Gastrocnemius medialis (tissue), 4 donors: ENCODE measurements at regions not wholly inside any gene's neighbourhood (a gene's known extent, or its start where the extent isn't known, plus 50 kb on each side); places are given as distances from the start of the nearest gene placed in this dataset.

Experiments
- ATAC-seq, 2 donors: fragments of 150-250 bp; one replicate each; pipeline ENCODE4 v1.9.1; 2016
- DNase-seq, 2 donors: peaks; one replicate each; pipeline ENCODE4 v3.0.0-alpha.2; 2019
- H3K27ac ChIP-seq, 4 donors: fragments of 200-600 bp; sonication (generic); 1 replicate in 1 of 4; 2 replicates in 3 of 4; pipeline ENCODE4 v1.5.1; 2016 to 2018; ENCODE audit warnings: mild to moderate bottlenecking in 2 of 4, moderate library complexity in 1 of 4
- H3K27me3 ChIP-seq, 3 donors: fragments of 200-600 bp; sonication (generic) in 2 of 3; 1 replicate in 1 of 3; 2 replicates in 2 of 3; pipeline versions ENCODE4 v1.5.1 to v1.6.0; 2016 to 2019; ENCODE audit warnings: mild to moderate bottlenecking in 1 of 3, moderate library complexity in 1 of 3
- H3K36me3 ChIP-seq, 2 donors: fragments of 200-600 bp; sonication (generic) in 1 of 2; one replicate each; pipeline ENCODE4 v1.5.1; 2017 to 2018
- H3K4me1 ChIP-seq, 2 donors: fragments of 200-600 bp; sonication (generic) in 1 of 2; one replicate each; pipeline ENCODE4 v1.5.1; 2016 to 2017; ENCODE audit warnings: mild to moderate bottlenecking in 2 of 2
- H3K4me3 ChIP-seq, 4 donors: fragments of 200-600 bp; sonication (generic) in 3 of 4; 1 replicate in 1 of 4; 2 replicates in 3 of 4; pipeline ENCODE4 v1.5.1; 2016 to 2019; ENCODE audit warnings: mild to moderate bottlenecking in 2 of 4
- H3K9me3 ChIP-seq, 3 donors: fragments of 200-600 bp; sonication (generic) in 2 of 3; 1 replicate in 1 of 3; 2 replicates in 2 of 3; pipeline ENCODE4 v1.5.1; 2016 to 2019
- CTCF ChIP-seq, 5 experiments: fragments of 450-650 bp in 3 of 5; fragments of 200-600 bp in 2 of 5; sonication (generic) in 2 of 5; IDR thresholded peaks in 4 of 5; conservative IDR thresholded peaks in 1 of 5; 1 replicate in 4 of 5; 2 replicates in 1 of 5; pipeline ENCODE4 v1.5.1; 2016 to 2019; ENCODE audit warnings: antibody characterized with exemption in 5 of 5, mild to moderate bottlenecking in 3 of 5, moderate library complexity in 3 of 5
- POLR2A ChIP-seq, 2 donors: fragments of 450-650 bp; IDR thresholded peaks; one replicate each; pipeline ENCODE4 v1.6.1; 2017; ENCODE audit warnings: antibody characterized with exemption in 2 of 2, mild to moderate bottlenecking in 2 of 2, moderate library complexity in 2 of 2
- in situ Hi-C, 4 donors: fragments of 200-750 bp; cut with MboI; loops; one replicate each; pipeline versions ENCODE4 v1.15.0 to v1.8.0; 2017; ENCODE audit warnings: low sequenced_read_pairs in 4 of 4
- intact Hi-C: fragments of 100-400 bp; cut with DNase I; formaldehyde crosslinking; loops from one replicate; pipeline ENCODE4 v1.15.1; 2023; ENCODE audit warnings: low total_unique reads

DNA sequence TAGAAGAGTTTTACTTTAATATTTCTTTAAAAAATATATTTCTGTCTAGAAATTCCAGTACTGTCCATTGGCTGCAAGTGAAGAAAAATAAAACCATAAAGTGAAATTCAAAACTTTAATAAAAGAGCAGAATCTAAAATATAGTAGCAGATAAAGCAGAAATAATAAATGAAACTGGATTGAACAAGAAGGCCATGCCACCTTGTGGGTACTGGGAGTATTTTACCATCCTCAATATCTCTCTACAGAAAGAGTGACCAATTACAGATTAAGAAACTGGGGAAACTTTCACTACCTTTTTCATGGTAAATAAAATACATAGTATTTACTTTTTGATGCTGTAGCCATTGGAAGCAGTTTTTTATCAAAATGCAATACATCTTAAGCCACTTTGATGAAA lies 220.5 kb downstream of the BCAT1 start:
- H3K27ac ChIP-seq: no peak overlapping the region
- H3K36me3 ChIP-seq: no peaks in the 10 kb centered on the region
- intact Hi-C loops: no loop called here
- no peak for TF ChIP-seq POLR2A (IDR thresholded peaks at IDR 0.05)
- TF ChIP-seq CTCF (IDR thresholded peaks at IDR 0.05 in 4 of 5, conservative IDR thresholded peaks at IDR 0.05 in 1 of 5): no peak
- in situ Hi-C loops: no loop called here
- no peaks in the 10 kb centered on the region for H3K27me3 ChIP-seq
- H3K9me3 ChIP-seq: no peaks in the 10 kb centered on the region
- DNase-seq (no peak), ATAC-seq (no peak)
- no peaks in the 10 kb centered on the region for H3K4me1 ChIP-seq
- H3K4me3 ChIP-seq: no peak overlapping the region

GRCh38 chr12:24725616-24726015 lies 223.3 kb downstream of the BCAT1 start:
- intact Hi-C loops: no loop called here
- H3K4me1 ChIP-seq: no peaks in the 10 kb centered on the region
- H3K4me3 ChIP-seq: no peak overlapping the region
- H3K9me3 ChIP-seq: no peaks in the 10 kb centered on the region
- H3K27ac ChIP-seq: no peak overlapping the region
- H3K36me3 ChIP-seq: no peaks in the 10 kb centered on the region
- no peak for ATAC-seq
- no peaks in the 10 kb centered on the region for H3K27me3 ChIP-seq
- TF ChIP-seq POLR2A (IDR thresholded peaks at IDR 0.05): no peak
- TF ChIP-seq CTCF (IDR thresholded peaks at IDR 0.05 in 4 of 5, conservative IDR thresholded peaks at IDR 0.05 in 1 of 5): no peak
- in situ Hi-C loops: no loop called here
- DNase-seq: no peak

- no peaks in the 10 kb centered on the region for H3K36me3 ChIP-seq
Measured at GRCh38 chr12:24724814-24725213, 224.1 kb downstream of the BCAT1 start.

DNA sequence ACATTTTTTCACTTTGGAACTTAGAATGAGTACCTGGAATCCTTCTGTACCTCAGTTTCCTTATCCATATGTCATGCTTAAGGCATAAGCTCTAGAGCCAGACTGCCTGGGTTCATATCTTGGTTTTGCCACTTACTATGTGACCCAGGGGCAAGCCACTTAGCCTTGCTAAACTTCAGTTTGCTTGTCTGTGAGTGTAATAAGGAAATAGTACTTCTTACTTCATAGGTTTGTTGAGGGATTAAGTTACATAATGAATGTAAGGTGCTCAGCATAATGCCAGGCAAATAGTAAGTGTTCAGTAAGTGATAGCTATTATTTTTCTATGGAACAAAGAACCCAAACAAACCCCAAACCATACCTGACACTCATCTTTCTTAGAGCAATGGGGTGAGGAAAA lies 225.1 kb downstream of the BCAT1 start:
- no peaks in the 10 kb centered on the region for H3K36me3 ChIP-seq
- no peaks in the 10 kb centered on the region for H3K27me3 ChIP-seq
- intact Hi-C loops (no loop called here), in situ Hi-C loops (no loop called here)
- H3K9me3 ChIP-seq: no peaks in the 10 kb centered on the region
- DNase-seq (no peak), ATAC-seq (no peak)
- H3K4me3 ChIP-seq: no peak overlapping the region
- TF ChIP-seq CTCF (IDR thresholded peaks at IDR 0.05 in 4 of 5, conservative IDR thresholded peaks at IDR 0.05 in 1 of 5) (no peak), POLR2A (IDR thresholded peaks at IDR 0.05) (no peak)
- H3K27ac ChIP-seq: no peak overlapping the region
- H3K4me1 ChIP-seq: no peaks in the 10 kb centered on the region

More at GRCh38 chr12:24724814-24725213, 224.1 kb downstream of the BCAT1 start:
- DNase-seq (no peak), ATAC-seq (no peak)
- no peaks in the 10 kb centered on the region for H3K9me3 ChIP-seq
- intact Hi-C loops: no loop called here
- in situ Hi-C loops: no loop called here
- H3K4me1 ChIP-seq: no peaks in the 10 kb centered on the region
- H3K27ac ChIP-seq: no peak overlapping the region
- no peaks in the 10 kb centered on the region for H3K27me3 ChIP-seq
- TF ChIP-seq CTCF (IDR thresholded peaks at IDR 0.05 in 4 of 5, conservative IDR thresholded peaks at IDR 0.05 in 1 of 5) (no peak), POLR2A (IDR thresholded peaks at IDR 0.05) (no peak)
- H3K4me3 ChIP-seq: no peak overlapping the region

DNA sequence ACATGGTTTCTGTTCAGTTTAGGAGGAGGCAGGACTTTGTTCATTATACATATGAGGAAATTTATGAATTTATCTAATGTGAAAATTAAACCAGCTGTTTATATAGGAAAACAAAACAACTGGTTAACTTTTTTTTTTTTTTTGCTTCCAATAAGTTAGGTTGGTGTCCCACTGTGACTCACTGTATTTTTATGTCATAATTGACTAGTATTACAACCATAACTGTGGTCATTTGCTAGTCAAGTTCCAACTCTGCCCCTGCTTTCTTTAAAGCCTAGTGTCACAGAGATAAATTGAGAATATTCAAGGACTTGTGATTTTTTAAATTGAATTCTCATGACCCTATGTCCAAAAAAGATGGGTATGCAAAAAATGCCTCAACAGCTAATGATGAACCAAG lies 227.7 kb downstream of the BCAT1 start:
- H3K4me3 ChIP-seq: no peak overlapping the region
- DNase-seq (no peak), ATAC-seq (no peak)
- TF ChIP-seq POLR2A (IDR thresholded peaks at IDR 0.05) (no peak), CTCF (IDR thresholded peaks at IDR 0.05 in 4 of 5, conservative IDR thresholded peaks at IDR 0.05 in 1 of 5) (no peak)
- no peaks in the 10 kb centered on the region for H3K36me3 ChIP-seq
- H3K27me3 ChIP-seq: no peaks in the 10 kb centered on the region
- no peaks in the 10 kb centered on the region for H3K4me1 ChIP-seq
- intact Hi-C loops: no loop called here
- H3K27ac ChIP-seq: no peak overlapping the region
- no peaks in the 10 kb centered on the region for H3K9me3 ChIP-seq
- in situ Hi-C loops: no loop called here
